HCT116 (cell line): ENCODE measurements at regions not wholly inside any gene's neighbourhood (a gene's known extent, or its start where the extent isn't known, plus 50 kb on each side); places are given as distances from the start of the nearest gene placed in this dataset.
A peak's percentile ranks its signal among the peaks of the same experiment; 100 is the strongest.

Experiments
- ATAC-seq: fragments of 200-7000 bp; cut with Tn5 transposase; 2 replicates; pipeline ENCODE4 v1.9.1; 2020; ENCODE audit warnings: mild to moderate bottlenecking, moderate library complexity
- BruUV-seq: library from RNA; stranded (reverse); fragments of 400-500 nt; replicated peaks from 2 replicates; lab custom pipeline; 2021; lab: Mats Ljungman, UMichigan
- CTCF ChIA-PET: fragments of 300-600 bp; sonication (Branson Sonifier 250); formaldehyde crosslinking; loops from one replicate; lab custom pipeline; 2021; ENCODE audit warnings: antibody characterized with exemption; lab: Charles Lee
- POLR2A ChIA-PET: fragments of 300-600, 350-600 bp; sonication (Branson Sonifier 250); formaldehyde crosslinking; loops from one replicate; lab custom pipeline; 2021; ENCODE audit warnings: antibody characterized with exemption; lab: Charles Lee
- RAD21 ChIA-PET, 2 experiments: fragments of 300-600 bp; sonication (Branson Sonifier 250); formaldehyde crosslinking; loops; one replicate each; lab custom pipeline; 2023; ENCODE audit warnings: low total read pairs in 2 of 2; ENCODE audit not compliant: uncharacterized antibody in 2 of 2, unreplicated experiment in 2 of 2, low non-redundant PET in 1 of 2; lab: Charles Lee
- DNase-seq: peaks from one replicate; pipeline ENCODE4 v3.0.0-alpha.2; 2010; ENCODE audit warnings: low read depth, low spot score
- H2AFZ ChIP-seq: fragments of 200-600 bp; shearing (Covaris generic), sonication (generic); 2 replicates; pipeline ENCODE4 v1.6.1; 2017; ENCODE audit warnings: low read depth, mixed run types, mixed read lengths, antibody characterized with exemption, low read length; ENCODE audit not compliant: poor library complexity, severe bottlenecking
- H3K27ac ChIP-seq: 2 replicates; pipeline ENCODE4 v1.5.1; 2012; ENCODE audit warnings: low read depth, low read length
- H3K27me3 ChIP-seq: fragments of 200-600 bp; sonication (generic); 2 replicates; pipeline ENCODE4 v1.6.1; 2016; ENCODE audit warnings: mixed run types, low read length, mixed read lengths; ENCODE audit not compliant: insufficient read depth
- H3K36me3 ChIP-seq, 2 experiments: fragments of 200-500 bp in 1 of 2; fragments of 200-600 bp in 1 of 2; sonication (Bioruptor generic) in 1 of 2; sonication (generic) in 1 of 2; 2 replicates each; pipeline versions ENCODE4 v1.5.1 to v1.6.1; 2014 to 2016; ENCODE audit warnings: low read length in 2 of 2, inconsistent platforms in 1 of 2, mixed read lengths in 1 of 2, mixed run types in 1 of 2; ENCODE audit not compliant: insufficient read depth in 2 of 2, control insufficient read depth in 1 of 2
- H3K4me1 ChIP-seq, 2 experiments: fragments of 200-600 bp in 1 of 2; sonication (generic) in 1 of 2; 2 replicates each; pipeline versions ENCODE4 v1.5.1 to v1.6.1; 2012 to 2017; ENCODE audit warnings: low read length in 2 of 2, inconsistent platforms in 1 of 2, mild to moderate bottlenecking in 1 of 2, mixed read lengths in 1 of 2, mixed run types in 1 of 2, moderate library complexity in 1 of 2; ENCODE audit not compliant: insufficient read depth in 2 of 2, control insufficient read depth in 1 of 2
- H3K4me2 ChIP-seq: fragments of 200-600 bp; sonication (generic); 2 replicates; pipeline ENCODE4 v1.6.1; 2017; ENCODE audit warnings: mixed run types, low read length, mixed read lengths
- H3K4me3 ChIP-seq, 2 experiments: fragments of 200-600 bp in 1 of 2; sonication (generic) in 1 of 2; replicated peaks in 1 of 2; 2 replicates each; pipeline ENCODE4 v1.5.1; 2011 to 2016; ENCODE audit warnings: low read length in 2 of 2, control low read depth in 1 of 2, low read depth in 1 of 2, mild to moderate bottlenecking in 1 of 2, mixed read lengths in 1 of 2, mixed run types in 1 of 2
- H3K79me2 ChIP-seq: fragments of 200-600 bp; sonication (generic); 2 replicates; pipeline ENCODE4 v1.6.1; 2017; ENCODE audit warnings: mild to moderate bottlenecking, mixed run types, low read length, moderate library complexity, mixed read lengths; ENCODE audit not compliant: insufficient read depth
- H3K9ac ChIP-seq: fragments of 200-600 bp; sonication (generic); 2 replicates; pipeline ENCODE4 v1.6.1; 2016; ENCODE audit warnings: low read length, mixed read lengths
- H3K9me2 ChIP-seq: fragments of 200-600 bp; sonication (generic), shearing (Covaris generic); 2 replicates; pipeline ENCODE4 v1.6.1; 2017; ENCODE audit warnings: mixed run types, mild to moderate bottlenecking, moderate library complexity; ENCODE audit not compliant: insufficient read depth
- H3K9me3 ChIP-seq, 2 experiments: fragments of 200-500 bp in 1 of 2; fragments of 200-600 bp in 1 of 2; sonication (Bioruptor generic) in 1 of 2; sonication (generic) in 1 of 2; 2 replicates each; pipeline ENCODE4 v1.6.1; 2014 to 2017; ENCODE audit warnings: low read length in 2 of 2, mixed read lengths in 2 of 2, inconsistent platforms in 1 of 2, low read depth in 1 of 2, mild to moderate bottlenecking in 1 of 2, mixed run types in 1 of 2, moderate library complexity in 1 of 2; ENCODE audit not compliant: control insufficient read depth in 1 of 2, insufficient read depth in 1 of 2
- H4K20me1 ChIP-seq: fragments of 200-600 bp; sonication (generic), shearing (Covaris generic); 2 replicates; pipeline ENCODE4 v1.6.1; 2017; ENCODE audit warnings: mixed run types, mild to moderate bottlenecking, moderate library complexity; ENCODE audit not compliant: insufficient read depth
- CBX3 ChIP-seq: IDR thresholded peaks from 2 replicates; pipeline ENCODE4 v1.6.1; 2012; ENCODE audit warnings: low read depth
- EGR1 ChIP-seq: IDR thresholded peaks from 2 replicates; pipeline ENCODE4 v1.6.1; 2012; ENCODE audit warnings: low read depth
- EZH2 ChIP-seq: fragments of 200-600 bp; sonication (generic); IDR thresholded peaks from 2 replicates; pipeline ENCODE4 v1.6.1; 2017; ENCODE audit warnings: antibody characterized with exemption, mixed run types
- JUND ChIP-seq: IDR thresholded peaks from 2 replicates; pipeline ENCODE4 v1.6.1; 2012
- RAD21 ChIP-seq: IDR thresholded peaks from 2 replicates; pipeline ENCODE4 v1.6.1; 2012; ENCODE audit warnings: low read depth, mild to moderate bottlenecking
- REST ChIP-seq: IDR thresholded peaks from 2 replicates; pipeline ENCODE4 v1.6.1; 2012; ENCODE audit warnings: low read depth
- SIN3A ChIP-seq: IDR thresholded peaks from 2 replicates; pipeline ENCODE4 v1.6.1; 2012; ENCODE audit warnings: low read depth
- SRF ChIP-seq: IDR thresholded peaks from 2 replicates; pipeline ENCODE4 v1.6.1; 2012; ENCODE audit warnings: low read depth
- YY1 ChIP-seq: IDR thresholded peaks from 2 replicates; pipeline ENCODE4 v1.6.1; 2011; ENCODE audit warnings: low read length, low read depth, moderate library complexity, mild to moderate bottlenecking; ENCODE audit not compliant: insufficient replicate concordance; ENCODE audit errors: extremely low read depth
- ZBTB33 ChIP-seq: IDR thresholded peaks from 2 replicates; pipeline ENCODE4 v1.6.1; 2011; ENCODE audit warnings: mild to moderate bottlenecking, low read length, moderate library complexity; ENCODE audit not compliant: insufficient replicate concordance; ENCODE audit errors: extremely low read depth
- ZFX ChIP-seq: fragments of 450-650 bp; IDR thresholded peaks from 2 replicates; pipeline ENCODE4 v1.6.1; 2017
- ZNF274 ChIP-seq: fragments of 200-500 bp; sonication (Bioruptor generic); IDR thresholded peaks from 2 replicates; pipeline ENCODE4 v1.6.1; 2014; ENCODE audit warnings: mild to moderate bottlenecking, low read depth, low read length, inconsistent platforms
- intact Hi-C: fragments of 100-400 bp; cut with micrococcal nuclease; formaldehyde crosslinking; loops from 2 replicates; pipeline ENCODE4 v1.10.0; 2022
- TF ChIP-seq, protein P1 (sequence below), 3 experiments: fragments of 200-600 bp in 1 of 3; sonication (generic) in 1 of 3; IDR thresholded peaks in 2 of 3; conservative IDR thresholded peaks in 1 of 3; 2 replicates each; pipeline ENCODE4 v1.5.1; 2012 to 2017; ENCODE audit warnings: low read depth in 2 of 3, low read length in 2 of 3, antibody characterized with exemption in 1 of 3, borderline replicate concordance in 1 of 3, control low read depth in 1 of 3, mild to moderate bottlenecking in 1 of 3, mixed read lengths in 1 of 3, mixed run types in 1 of 3, moderate library complexity in 1 of 3; ENCODE audit not compliant: insufficient read depth in 1 of 3

GRCh38 chr11:119533921-119534736, 111.2 kb upstream of the THY1 start:
- H3K9me3 ChIP-seq, result no peaks in the 10 kb centered on the region
- intact Hi-C loops, result loop anchor here (1.0 to 2.0 kb wide), 2 partner anchors 53 to 575 kb away; no protein-coding TSS in a partner anchor
- H4K20me1 ChIP-seq, result no peaks in the 10 kb centered on the region
- H2AFZ ChIP-seq, result no peak overlapping the region
- peaks cover 0 to 6% of the 10 kb centered on the region in 2 experiments; a peak in 1 of 4 replicates for H3K4me1 ChIP-seq
- CTCF ChIA-PET, result interaction anchor here (0.7 to 2.0 kb wide), 14 partner anchors 10 to 734 kb away, joined by 3 to 15 read pairs (median 4); no protein-coding TSS in a partner anchor
- RAD21 ChIA-PET, result interaction anchor here in 1 of 2 experiments (0.6 kb wide), 1 partner anchor 53 kb away, joined by 3 read pairs; no protein-coding TSS in a partner anchor
- no TSS peak for BruUV-seq
- DNase-seq (peak; percentile 38), ATAC-seq (peak; percentile 97)
- H3K27ac ChIP-seq, result no peak overlapping the region
- H3K36me3 ChIP-seq, result no peaks in the 10 kb centered on the region
- no peaks in the 10 kb centered on the region for H3K27me3 ChIP-seq
- H3K79me2 ChIP-seq, result no peaks in the 10 kb centered on the region
- peak overlapping the region; percentile 67 for H3K4me2 ChIP-seq
- H3K9ac ChIP-seq, result no peak overlapping the region
- peak; percentile 77 for TF ChIP-seq RAD21
- no peak for TF ChIP-seq SIN3A
- no peak for TF ChIP-seq CBX3
- no peak for TF ChIP-seq YY1
- TF ChIP-seq ZFX, result no peak
- TF ChIP-seq EZH2, result no peak
- TF ChIP-seq ZNF274, result no peak
- TF ChIP-seq, protein P1, sequence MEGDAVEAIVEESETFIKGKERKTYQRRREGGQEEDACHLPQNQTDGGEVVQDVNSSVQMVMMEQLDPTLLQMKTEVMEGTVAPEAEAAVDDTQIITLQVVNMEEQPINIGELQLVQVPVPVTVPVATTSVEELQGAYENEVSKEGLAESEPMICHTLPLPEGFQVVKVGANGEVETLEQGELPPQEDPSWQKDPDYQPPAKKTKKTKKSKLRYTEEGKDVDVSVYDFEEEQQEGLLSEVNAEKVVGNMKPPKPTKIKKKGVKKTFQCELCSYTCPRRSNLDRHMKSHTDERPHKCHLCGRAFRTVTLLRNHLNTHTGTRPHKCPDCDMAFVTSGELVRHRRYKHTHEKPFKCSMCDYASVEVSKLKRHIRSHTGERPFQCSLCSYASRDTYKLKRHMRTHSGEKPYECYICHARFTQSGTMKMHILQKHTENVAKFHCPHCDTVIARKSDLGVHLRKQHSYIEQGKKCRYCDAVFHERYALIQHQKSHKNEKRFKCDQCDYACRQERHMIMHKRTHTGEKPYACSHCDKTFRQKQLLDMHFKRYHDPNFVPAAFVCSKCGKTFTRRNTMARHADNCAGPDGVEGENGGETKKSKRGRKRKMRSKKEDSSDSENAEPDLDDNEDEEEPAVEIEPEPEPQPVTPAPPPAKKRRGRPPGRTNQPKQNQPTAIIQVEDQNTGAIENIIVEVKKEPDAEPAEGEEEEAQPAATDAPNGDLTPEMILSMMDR (IDR thresholded peaks at IDR 0.05 in 2 of 3, conservative IDR thresholded peaks at IDR 0.05 in 1 of 3; ENCODE audit: borderline replicate concordance in 1 of 3, insufficient read depth in 1 of 3, low read depth in 2 of 3, low read length in 2 of 3), result peak; percentile 94 to 99 (median 98)
- TF ChIP-seq EGR1, result no peak
- no peak for TF ChIP-seq SRF
- TF ChIP-seq ZBTB33, result no peak
- TF ChIP-seq REST, result no peak
- no peak for TF ChIP-seq JUND
- TF ChIP-seq, all 23 proteins: peak for 2
- no peaks in the 10 kb centered on the region for H3K9me2 ChIP-seq
- no peak overlapping the region for H3K4me3 ChIP-seq
- POLR2A ChIA-PET, result no interaction called here
